Frontal cortex (tissue), 3 donors: ENCODE measurements at regions not wholly inside any gene's neighbourhood (a gene's known extent, or its start where the extent isn't known, plus 50 kb on each side); places are given as distances from the start of the nearest gene placed in this dataset.

Experiments
- DNase-seq, 2 donors: peaks; one replicate each; pipeline ENCODE4 v3.0.0; 2012; ENCODE audit warnings: low spot score in 2 of 2
- FAIRE-seq: peaks from 2 replicates; lab custom pipeline; 2012; peaks lifted over from hg19 to GRCh38; lab: Jason Lieb, UNC
- donor health status: control.
- donor health status: control.
- donor health status: control.

- FAIRE-seq (no peak), DNase-seq (no peak)
Observed at GRCh38 chr5:40416588-40416987, 263.1 kb upstream of the PTGER4 start.

- FAIRE-seq (no peak), DNase-seq (no peak)
Observed at GRCh38 chr5:40416098-40416497, 263.6 kb upstream of the PTGER4 start.

GRCh38 chr5:40414922-40415321 lies 264.8 kb upstream of the PTGER4 start:
- DNase-seq (no peak), FAIRE-seq (no peak)

GRCh38 chr5:40413743-40414142 lies 266.0 kb upstream of the PTGER4 start:
- FAIRE-seq (no peak), DNase-seq (no peak)

GRCh38 chr5:40412771-40413170 lies 266.9 kb upstream of the PTGER4 start:
- FAIRE-seq (no peak), DNase-seq (no peak)

GRCh38 chr5:40410964-40411635 lies 268.6 kb upstream of the PTGER4 start:
- no peak for FAIRE-seq

GRCh38 chr5:40410231-40410861 lies 269.4 kb upstream of the PTGER4 start:
- DNase-seq (no peak), FAIRE-seq (no peak)

More at GRCh38 chr5:40410964-40411635, 268.6 kb upstream of the PTGER4 start:
- no peak for DNase-seq

- FAIRE-seq (no peak), DNase-seq (no peak)
Observed at GRCh38 chr5:40409601-40410000, 270.1 kb upstream of the PTGER4 start.

- DNase-seq (no peak), FAIRE-seq (no peak)
Observed at GRCh38 chr5:40406741-40407211, 272.9 kb upstream of the PTGER4 start.

- FAIRE-seq (no peak), DNase-seq (no peak)
Observed at GRCh38 chr5:40405996-40406740, 273.5 kb upstream of the PTGER4 start.

- no peak for FAIRE-seq
- no peak for DNase-seq
Observed at GRCh38 chr5:40405230-40405629, 274.5 kb upstream of the PTGER4 start.

- DNase-seq (no peak), FAIRE-seq (no peak)
Observed at GRCh38 chr5:40404613-40405012, 275.1 kb upstream of the PTGER4 start.

- DNase-seq: no peak
- FAIRE-seq: no peak
Observed at GRCh38 chr5:40402007-40402364, 277.7 kb upstream of the PTGER4 start.

- no peak for FAIRE-seq
- no peak for DNase-seq
Observed at GRCh38 chr5:40401284-40402006, 278.3 kb upstream of the PTGER4 start.

- FAIRE-seq (no peak), DNase-seq (no peak)
Observed at GRCh38 chr5:40400245-40400644, 279.5 kb upstream of the PTGER4 start.

GRCh38 chr5:40399349-40399748 lies 280.4 kb upstream of the PTGER4 start:
- FAIRE-seq (no peak), DNase-seq (no peak)

- DNase-seq (no peak), FAIRE-seq (no peak)
Observed at GRCh38 chr5:40397976-40398375, 281.7 kb upstream of the PTGER4 start.

GRCh38 chr5:40397091-40397490 lies 282.6 kb upstream of the PTGER4 start:
- DNase-seq (no peak), FAIRE-seq (no peak)

GRCh38 chr5:40396317-40396716 lies 283.4 kb upstream of the PTGER4 start:
- DNase-seq (no peak), FAIRE-seq (no peak)

- FAIRE-seq: no peak
- no peak for DNase-seq
Observed at GRCh38 chr5:40395251-40395650, 284.5 kb upstream of the PTGER4 start.
